Stimulated activated naive CD8-positive, alpha-beta T cell treated with anti-CD3 and anti-CD28 coated beads, Interleukin-15, Interleukin-2, amounts not matched to agents 100 U/mL and 50 U/mL, for 24 hours (primary cell): ENCODE measurements at regions not wholly inside any gene's neighbourhood (a gene's known extent, or its start where the extent isn't known, plus 50 kb on each side); places are given as distances from the start of the nearest gene placed in this dataset.

ENCODE experiments used
- ATAC-seq: fragments of 150-1000 bp; cut with Tn5 transposase; one replicate; pipeline ENCODE4 v1.10.0; 2021
- DNase-seq: peaks from one replicate; pipeline ENCODE4 v3.0.0; 2021

- DNase-seq (no peak), ATAC-seq (no peak)
Observed at GRCh38 chr7:13447637-13448036, 541.8 kb downstream of the ETV1 start.

DNA sequence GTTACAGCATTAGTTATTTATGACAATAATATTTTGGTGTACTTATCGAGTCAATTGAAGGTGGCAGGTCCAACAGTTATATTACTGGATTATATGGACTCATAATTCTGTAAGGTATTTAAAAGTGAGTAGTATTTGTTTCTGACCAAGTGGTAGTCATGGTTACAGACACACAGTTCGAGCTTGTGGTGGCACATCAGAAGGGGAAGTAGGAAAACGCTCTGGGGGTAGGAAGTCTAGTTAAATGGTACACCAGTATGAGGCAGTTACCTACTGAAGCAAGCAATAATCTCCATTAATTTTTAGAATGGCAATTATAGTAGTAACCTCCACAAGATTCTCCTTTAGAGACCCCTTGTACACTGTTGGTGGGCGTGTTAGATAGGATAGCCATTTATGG is 541.2 kb downstream of the ETV1 start:
- no peak for ATAC-seq
- DNase-seq, result no peak

DNA sequence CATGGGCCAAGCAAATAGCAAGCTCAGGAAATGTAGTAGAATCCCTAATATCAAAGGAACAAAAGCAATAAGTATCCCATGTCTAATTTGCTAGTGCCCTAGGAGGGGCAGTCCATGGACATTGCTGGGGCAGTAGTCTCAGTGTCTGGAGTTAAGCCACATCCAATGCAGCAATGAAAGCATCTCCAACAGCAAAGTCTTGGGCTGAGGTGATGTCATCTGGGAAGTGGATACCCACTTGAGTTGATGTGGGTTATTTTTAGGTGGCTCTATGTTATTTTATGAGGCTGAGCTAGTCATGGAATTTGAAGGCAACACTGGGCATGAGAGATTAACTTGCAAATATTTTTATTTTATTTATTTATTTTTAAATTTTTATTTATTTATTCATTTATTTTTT is 540.0 kb downstream of the ETV1 start:
- no peak for ATAC-seq
- DNase-seq, result no peak

GRCh38 chr7:13454916-13455592 is 534.4 kb downstream of the ETV1 start:
- DNase-seq (no peak), ATAC-seq (no peak)

DNA sequence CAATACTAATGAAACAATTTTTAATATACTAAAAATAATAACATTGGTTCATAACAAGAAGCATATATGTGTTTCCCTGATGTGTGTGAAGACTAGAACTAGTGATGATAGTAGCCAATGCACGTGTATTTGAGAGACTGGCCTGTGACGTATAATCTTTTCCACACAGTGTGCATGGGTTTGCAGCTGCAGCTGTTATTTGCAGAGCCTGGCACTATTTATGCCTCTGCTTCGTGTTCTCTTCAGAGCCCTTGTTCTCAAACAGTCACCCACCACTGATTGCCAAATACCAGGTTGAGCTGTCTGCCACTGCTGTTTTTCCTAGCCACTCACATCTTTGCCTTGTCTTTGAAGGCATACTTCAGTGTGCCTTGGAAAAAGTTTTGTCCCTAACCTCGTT is 531.7 kb downstream of the ETV1 start:
- ATAC-seq (no peak), DNase-seq (no peak)

DNA sequence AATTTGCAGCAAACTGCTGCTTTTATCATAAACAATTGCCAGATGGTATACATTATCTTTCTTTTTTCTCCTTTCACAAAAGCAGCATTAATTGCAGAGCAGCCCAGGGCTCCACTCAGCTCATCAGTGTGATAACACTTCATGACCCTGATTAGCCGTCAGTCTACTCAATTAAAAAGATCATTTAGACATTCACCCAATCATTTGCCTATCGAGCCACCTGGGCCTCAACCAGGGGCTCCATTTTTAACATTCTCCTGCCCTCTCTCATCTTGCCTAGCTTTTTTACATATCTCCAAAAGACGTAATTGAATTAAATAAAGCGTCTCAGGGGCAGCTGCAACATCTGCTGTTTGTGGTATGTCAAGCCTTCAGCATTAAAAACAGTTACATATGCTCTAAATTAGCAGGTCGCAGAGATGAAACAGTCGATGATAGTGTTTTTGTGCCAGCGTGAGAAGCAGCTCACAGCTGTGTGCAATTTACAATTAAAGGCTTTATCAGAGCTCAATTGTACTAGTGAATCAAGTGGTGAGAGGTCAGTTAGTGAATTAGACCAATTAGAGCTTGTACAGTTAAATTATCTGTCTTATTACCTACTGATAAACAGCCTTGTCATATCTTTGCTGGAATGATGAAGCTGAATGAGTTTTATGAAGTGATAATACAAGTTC is 522.5 kb downstream of the ETV1 start:
- no peak for DNase-seq

GRCh38 chr7:13476881-13477444 is 512.5 kb downstream of the ETV1 start:
- DNase-seq (no peak), ATAC-seq (no peak)

More for the DNA sequence above, 522.5 kb downstream of the ETV1 start:
- no peak for ATAC-seq

GRCh38 chr7:13489386-13489785 is 500.1 kb downstream of the ETV1 start:
- no peak for ATAC-seq

DNA sequence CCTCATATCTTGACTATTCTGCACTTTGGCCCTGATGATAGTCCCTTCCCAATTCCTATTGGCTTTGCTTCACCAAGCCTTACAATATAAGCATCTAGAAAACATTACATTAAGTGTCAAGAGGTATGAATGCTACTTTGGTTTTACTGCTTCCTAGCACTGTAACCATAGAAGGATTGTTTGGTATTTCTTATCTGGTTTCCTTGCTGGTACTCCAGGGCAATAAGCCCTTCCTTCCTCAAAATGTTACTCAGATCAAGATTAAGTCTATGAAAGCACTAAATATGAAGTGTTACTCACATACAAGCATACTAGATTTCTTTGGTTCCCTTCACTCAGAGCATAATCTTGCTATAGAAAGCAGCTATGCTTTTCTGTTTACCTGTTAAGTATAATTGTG is 492.5 kb downstream of the ETV1 start:
- ATAC-seq (no peak), DNase-seq (no peak)

More at GRCh38 chr7:13489386-13489785, 500.1 kb downstream of the ETV1 start:
- DNase-seq, result no peak

DNA sequence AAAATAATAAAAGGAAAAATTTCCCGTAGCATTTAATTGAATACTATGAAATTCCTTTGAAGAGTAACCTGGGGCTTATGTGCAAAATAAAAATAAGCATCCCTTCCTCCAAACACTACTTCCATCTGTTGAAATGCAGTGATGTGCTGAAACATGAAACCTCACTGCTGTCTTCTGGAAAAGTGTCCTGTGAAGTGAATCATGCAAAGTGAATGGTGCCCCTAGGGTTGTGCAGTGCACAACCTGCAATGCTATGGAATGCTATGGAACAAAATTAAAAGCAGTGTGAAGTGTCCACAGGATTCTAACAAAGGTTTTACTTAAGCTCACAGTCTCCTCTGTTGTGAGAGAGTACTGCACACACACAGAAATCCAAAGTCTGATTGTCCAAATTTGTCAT is 480.9 kb downstream of the ETV1 start:
- DNase-seq, result no peak
- no peak for ATAC-seq

DNA sequence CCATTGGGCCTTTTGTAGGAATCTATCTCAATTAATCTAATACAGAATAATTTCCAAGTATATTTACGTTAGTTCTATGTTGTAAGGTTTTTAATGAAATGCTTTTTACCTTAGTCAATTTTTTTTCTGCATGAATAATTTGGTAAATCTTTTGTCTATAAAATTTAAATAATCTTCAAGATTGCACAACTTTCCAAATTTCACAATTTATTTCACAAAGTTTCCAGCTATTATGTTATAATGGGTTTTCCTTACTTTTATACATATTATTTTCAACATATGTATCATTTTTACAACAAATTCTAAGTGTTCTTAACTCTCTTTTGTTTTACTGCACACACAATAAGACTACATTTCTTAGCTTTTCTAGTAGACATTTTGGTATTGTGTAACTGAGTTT is 470.7 kb downstream of the ETV1 start:
- DNase-seq, result no peak
- no peak for ATAC-seq

DNA sequence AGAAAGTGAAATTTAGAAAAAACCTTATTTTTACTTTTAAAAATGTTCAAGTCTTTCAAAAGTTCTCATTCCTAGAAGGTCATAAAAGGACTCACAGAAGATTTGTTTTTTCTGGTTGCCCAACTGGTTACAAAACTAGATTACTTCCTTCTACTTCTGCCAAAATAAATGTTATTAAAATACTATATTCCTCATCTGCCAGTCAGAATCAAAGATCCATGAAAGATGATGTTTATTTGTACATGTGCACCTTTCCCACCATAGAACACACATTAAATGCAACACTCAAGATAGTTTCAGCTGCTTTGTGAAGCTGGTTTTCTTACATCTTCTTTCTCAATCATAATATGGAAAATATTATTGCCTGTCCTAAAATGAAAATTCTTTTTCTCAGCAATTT is 465.4 kb downstream of the ETV1 start:
- ATAC-seq (no peak), DNase-seq (no peak)

DNA sequence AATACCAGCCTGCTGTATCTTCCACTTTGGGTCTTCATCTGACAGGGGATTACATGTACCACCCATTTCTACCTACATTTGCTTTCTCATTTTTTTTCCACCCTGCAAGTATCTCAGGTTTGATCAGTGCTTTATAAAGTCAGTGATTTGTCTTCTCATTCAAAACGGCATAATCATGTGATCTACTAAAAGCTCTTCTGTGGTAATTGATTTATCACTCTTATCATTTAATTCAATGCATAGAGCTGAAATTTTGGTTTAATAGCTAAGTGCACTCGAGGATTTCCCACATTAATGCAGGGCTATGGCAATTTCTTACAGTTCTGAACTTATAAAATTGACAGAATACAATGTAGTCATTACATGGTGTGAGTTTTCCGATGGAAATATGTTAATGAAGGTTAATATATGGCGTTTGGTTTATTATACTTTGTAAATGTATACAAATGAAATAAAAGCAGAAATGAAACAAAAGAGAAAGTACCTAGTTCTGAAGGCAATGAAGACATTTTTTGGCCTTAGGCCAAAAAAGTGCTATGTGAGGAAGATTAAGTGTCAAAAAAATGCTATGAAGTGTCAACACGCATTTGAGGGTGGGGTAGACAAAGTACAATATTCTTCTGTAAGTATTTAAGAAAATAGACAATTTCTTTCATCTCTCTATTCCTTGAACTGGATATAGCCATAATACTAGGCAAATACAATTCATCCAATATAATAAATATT is 457.3 kb downstream of the ETV1 start:
- DNase-seq (no peak), ATAC-seq (no peak)

DNA sequence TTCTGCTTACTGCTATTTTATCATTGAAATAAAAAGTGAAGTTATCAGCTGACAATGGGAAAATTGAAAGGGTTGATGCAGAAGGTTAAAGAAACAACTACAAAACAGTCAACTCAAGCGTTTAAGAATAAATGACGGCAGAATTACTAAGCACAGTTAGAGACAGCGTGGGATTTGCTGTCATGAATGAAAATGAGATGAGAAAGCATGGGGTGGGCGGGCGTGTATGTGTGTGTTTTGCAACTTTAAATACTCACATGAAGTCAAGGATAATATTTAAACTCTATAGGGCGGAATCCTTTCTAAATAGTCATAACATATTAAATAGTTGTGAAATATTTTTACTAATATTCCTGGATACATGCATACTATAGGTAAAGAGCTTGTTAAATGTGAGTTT is 450.8 kb downstream of the ETV1 start:
- no peak for ATAC-seq
- DNase-seq, result no peak

- DNase-seq (no peak), ATAC-seq (no peak)
Observed at GRCh38 chr7:13540429-13540828, 449.0 kb downstream of the ETV1 start.

- no peak for DNase-seq
- ATAC-seq, result no peak
Observed at GRCh38 chr7:13541326-13541725, 448.1 kb downstream of the ETV1 start.

DNA sequence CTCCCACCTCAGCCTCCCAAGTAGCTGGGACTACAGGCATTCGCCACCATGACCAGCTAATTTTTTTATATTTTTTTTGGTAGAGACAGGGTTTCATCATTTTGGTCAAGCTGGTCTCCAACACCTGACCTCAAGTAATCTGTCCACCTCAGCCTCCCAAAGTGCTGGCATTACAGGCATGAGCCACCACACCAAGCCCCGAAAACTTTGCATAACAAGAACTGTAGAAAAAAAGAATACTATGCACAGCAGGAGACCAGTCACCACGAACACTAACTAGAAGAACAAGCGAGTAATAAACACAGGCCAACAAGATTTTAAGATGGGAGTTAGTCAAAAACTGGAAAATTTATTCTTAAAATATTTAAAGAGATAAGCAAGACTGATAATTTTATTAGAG is 447.0 kb downstream of the ETV1 start:
- DNase-seq (no peak), ATAC-seq (no peak)

GRCh38 chr7:13551503-13551902 is 438.0 kb downstream of the ETV1 start:
- DNase-seq (no peak), ATAC-seq (no peak)

- ATAC-seq (no peak), DNase-seq (no peak)
Observed at GRCh38 chr7:13560441-13560840, 429.0 kb downstream of the ETV1 start.

GRCh38 chr7:13563257-13563656 is 426.2 kb downstream of the ETV1 start:
- no peak for DNase-seq
- no peak for ATAC-seq

DNA sequence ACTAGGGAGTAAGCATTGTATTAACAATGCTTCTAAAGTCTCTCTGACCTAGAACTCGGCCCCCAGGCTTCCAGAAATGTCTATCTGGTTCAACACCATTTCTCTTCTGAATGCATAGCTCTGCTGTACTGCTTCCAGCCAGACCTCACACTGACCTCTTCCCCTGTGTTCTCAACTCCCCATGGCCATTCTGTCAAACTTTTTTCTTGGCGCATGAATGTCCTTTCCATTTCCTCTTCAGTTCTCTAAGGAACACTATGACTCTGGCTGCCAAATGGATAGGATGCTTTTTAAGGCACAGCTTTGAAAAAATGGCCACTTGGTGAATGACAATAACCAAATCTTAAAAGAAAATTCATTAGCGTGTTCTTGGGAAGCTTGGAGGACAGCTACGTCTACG is 425.8 kb downstream of the ETV1 start:
- no peak for DNase-seq
- no peak for ATAC-seq

- DNase-seq (no peak), ATAC-seq (no peak)
Observed at GRCh38 chr7:13577566-13578145, 411.8 kb downstream of the ETV1 start.

DNA sequence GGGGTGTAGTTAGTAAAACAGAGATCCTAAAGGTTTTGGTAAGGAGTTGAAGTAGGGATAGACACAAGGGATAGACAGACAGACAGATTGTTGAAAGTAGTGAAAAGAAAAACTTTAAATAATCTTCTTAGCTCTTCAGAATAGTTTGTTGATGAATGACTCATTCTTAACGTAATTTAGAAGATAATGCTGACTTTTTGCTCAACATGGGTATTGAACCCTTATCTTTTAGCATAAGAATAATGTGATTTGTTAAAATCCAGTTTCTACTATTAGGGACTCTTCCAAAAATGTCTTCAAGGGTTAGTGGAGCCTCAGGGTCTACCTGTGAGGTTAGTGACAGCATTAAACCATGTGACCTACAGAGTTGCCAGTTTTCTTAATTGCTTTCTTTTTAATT is 411.2 kb downstream of the ETV1 start:
- DNase-seq (no peak), ATAC-seq (no peak)
